DMS53 treated with DMSO at 0.1 percent for 48 hours (cell line): ENCODE measurements at regions not wholly inside any gene's neighbourhood (a gene's known extent, or its start where the extent isn't known, plus 50 kb on each side); places are given as distances from the start of the nearest gene placed in this dataset.

Source experiments
- DNase-seq: peaks from one replicate; lab custom pipeline; 2025; ENCODE audit not compliant: unreplicated experiment; lab: John Stamatoyannopoulos, UW

DNA sequence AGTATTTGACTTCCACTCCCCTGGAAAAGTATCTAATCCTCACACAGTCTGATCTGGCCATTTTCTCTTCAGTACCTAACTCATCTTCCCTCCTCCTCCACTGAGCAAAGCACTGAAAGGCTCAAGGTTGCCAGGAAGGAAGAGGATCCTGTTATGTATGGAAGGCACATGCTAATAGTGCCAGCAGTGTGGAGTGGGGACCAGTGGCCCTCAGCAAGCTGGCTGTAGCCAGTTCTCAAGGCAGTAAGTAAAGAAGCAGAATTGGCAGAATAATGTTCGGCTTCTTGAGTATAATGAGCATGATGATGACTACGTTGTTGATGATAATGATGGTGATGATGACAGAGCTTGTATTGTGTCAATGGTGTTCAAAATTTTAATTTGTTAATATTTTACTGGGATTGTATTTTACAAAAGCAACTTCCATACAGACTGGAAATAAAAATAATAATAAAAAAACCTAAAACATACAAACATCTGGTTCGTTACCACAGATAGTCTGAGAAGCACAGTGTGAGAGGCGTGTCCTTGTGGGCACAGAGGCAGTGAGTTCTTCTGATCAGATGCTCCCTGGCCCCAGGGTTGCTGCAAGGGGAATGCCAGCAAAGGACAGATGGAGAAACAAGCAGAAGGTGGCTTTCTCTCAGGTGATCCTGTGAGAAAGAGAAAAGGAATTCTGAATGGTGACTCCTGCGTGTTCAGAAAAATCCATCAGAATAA, 528.8 kb downstream of the CMPK2 start:
- DNase-seq = no peak

GRCh38 chr2:6337472-6337820, 528.3 kb downstream of the CMPK2 start:
- DNase-seq = no peak

DNA sequence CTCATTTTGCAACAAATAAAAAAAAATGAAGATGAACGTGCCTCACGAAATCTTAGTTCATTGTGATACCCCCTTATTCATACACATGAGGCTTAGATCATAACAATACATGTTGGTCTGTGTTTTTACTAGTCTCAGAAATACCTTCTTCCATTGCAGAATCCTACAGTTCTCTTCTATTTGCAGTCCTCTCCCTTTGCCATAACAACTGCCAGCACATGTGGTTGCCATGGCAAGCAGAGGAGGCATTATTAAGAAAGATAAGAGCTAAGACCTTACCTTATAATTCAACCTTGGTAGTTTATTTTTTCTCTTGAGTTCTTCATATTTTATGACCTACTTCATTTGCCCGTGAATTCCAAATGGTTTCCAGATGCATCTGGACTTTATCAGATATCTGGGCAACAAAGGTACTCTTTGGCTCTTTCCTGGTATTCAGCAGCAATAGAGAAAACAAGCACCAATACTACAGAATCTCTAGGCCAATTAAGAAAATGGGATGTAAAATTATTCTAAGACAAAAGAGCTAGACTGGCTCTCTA, 524.0 kb downstream of the CMPK2 start:
- no peak for DNase-seq

- DNase-seq = no peak
These were observed 523.3 kb downstream of the CMPK2 start for GRCh38 chr2:6342273-6342920.

GRCh38 chr2:6343076-6343475, 522.6 kb downstream of the CMPK2 start:
- no peak for DNase-seq

- no peak for DNase-seq
These were observed 513.5 kb downstream of the CMPK2 start for GRCh38 chr2:6352247-6352646.

DNA sequence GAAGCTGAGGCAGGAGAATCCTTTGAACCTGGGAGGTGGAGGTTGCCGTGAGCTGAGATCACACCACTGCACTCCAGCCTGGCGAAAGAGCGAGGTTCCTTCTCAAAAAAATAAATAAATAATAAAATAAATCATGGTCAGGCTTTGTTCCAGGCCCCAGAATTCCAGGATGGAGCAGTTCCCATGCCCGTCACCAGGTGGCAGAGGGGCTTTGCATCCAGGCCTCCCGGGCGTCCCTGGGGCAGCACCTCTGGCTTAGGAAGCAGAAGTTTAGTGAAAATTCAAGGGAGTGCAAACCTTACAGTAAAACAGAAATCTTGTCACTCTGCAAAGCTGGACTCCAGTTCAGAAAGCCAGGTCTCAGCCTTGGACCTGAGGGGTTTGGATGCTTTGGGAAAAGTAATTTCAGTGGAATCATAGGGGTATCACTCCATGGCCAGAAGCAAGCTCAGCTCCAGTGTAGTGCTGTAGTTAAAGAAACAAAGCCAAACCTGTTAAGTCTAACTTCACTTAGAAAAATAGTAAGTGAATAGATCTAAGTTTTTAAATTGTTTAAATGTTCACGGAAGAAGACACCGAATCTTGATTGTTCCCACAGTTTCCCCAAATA, 512.7 kb downstream of the CMPK2 start:
- peak; percentile 30 for DNase-seq

DNA sequence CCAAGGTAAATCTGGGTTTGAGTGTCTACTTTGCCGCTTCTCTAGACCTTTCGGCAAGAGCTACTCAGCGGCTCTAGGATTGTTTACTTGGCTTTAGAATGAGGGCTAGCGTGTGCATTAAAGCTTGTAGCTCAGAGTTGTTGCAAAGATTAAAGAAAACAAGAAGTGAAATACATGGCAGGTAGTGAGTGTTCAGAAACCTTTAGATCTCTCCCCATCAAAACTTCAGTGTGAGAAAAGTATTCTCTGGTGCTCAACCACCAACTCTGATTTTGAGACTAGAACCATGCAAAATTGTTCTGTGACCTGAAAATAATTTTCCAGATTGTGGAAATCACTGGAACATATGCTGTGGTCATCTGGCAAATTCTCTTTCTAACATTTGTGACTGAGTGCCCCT, 512.0 kb downstream of the CMPK2 start:
- DNase-seq = no peak

DNA sequence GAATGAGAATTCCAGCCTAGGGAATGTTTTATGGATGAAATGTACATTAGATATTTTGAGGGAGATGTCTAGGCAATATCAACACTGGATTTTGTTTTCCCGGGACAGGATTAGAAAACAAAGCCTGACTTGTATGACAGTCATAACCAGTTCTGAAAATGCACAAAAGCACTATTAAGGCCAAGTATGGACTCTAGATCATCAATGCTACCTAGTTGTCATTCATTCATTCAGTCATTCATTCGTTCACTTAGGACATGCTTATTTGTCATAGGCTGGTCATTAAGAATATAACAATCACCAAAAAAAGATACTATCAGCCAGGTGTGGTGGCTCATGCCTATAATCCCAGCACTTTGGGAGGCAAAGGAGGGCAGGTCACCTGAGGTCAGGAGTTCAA, 511.2 kb downstream of the CMPK2 start:
- no peak for DNase-seq

DNA sequence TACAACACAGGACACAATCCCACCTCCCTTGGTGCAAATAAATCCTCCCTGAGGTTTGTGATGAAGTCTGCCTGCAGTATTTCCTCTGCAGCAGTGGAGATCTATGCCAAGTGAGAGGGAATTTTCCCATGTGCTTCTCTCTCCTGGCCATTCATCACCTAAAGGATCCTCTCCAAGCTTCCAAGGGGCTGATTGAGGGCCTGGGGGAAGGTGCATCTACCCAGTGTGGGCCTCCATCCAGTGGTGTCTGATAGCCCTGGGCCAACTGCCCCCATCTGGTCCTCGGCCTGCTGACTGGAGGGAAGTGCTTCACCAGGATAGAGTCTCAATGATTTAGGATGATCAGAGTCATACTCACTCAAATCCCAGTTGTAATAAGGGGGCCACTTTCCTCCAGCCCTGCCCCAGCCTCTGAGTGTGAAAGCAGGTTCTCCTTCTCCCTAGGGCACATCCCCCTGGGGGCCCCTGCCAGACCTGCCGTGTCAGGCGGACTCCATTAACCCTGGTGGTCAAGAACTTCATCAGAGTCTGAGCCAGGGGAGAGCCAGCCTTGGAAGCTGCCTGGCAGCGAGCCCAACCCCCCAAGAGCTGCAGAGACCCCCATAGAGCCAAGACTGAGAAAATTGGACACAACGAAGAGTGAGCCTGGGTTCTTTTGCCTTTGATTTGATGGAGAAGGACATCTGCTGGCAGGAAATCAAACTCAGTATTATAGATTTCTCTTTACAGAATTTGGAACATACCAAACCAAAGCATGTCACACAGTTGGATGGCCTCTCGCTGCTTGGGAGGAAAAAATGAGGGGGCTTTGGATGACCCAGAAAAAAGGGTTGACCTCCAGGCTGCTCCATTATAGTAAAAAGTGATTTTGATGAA, 509.6 kb downstream of the CMPK2 start:
- DNase-seq = no peak

GRCh38 chr2:6358546-6358945, 507.2 kb downstream of the CMPK2 start:
- no peak for DNase-seq

GRCh38 chr2:6358985-6359384, 506.7 kb downstream of the CMPK2 start:
- DNase-seq = no peak

DNA sequence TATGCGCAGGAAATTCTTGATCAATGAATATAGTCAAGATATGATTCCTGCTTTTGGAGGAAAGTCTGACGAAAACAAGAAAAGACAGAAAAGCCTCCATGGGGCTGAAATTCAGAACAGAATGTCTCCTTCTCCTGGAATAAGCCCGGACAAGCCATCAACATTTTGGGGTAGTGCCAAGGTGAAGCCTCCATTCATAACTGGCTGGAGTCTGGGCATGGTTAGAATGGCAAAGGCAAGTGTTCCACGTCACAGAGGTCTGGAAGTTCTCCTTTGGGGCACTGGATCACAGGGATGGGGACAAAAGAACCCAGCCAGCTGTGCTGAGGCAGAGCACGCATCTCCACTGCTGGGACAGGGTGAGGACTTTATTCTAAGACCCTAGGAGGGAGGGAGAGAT, 505.7 kb downstream of the CMPK2 start:
- no peak for DNase-seq

DNA sequence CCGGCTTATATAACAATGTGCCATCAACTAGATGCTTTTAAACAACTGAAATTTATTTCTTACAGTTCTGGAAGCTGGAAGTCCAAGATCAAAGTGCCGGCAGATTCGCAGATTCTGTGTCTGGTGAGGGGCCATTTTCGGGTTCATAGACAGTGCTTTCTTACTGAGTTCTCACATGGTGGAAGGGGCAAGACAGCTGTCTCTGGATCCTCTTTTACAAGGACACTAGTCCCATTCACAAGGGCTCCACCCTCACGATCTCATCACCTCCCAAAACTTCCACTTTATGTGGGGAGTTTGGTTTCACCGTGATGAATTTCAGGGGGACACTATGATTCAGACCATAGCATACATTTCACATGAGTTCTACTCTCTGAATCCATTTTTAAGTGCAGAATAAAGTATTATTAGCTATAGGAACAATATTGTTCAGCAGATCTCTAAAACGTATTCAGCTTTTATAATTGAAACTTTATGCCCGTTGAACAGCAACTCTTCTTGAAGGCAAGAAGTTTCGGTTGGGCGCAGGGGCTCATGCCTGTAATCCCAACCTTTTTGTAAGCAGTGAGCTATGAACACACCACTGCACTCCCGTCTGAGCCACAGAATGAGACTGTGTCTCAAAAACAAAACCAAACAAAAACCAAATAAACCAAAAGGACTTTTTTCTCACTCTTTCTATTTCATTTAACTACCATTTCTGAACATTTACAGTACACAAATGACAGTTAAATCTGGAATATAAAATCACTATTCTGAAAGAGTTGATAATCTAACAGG, 502.8 kb downstream of the CMPK2 start:
- no peak for DNase-seq

DNA sequence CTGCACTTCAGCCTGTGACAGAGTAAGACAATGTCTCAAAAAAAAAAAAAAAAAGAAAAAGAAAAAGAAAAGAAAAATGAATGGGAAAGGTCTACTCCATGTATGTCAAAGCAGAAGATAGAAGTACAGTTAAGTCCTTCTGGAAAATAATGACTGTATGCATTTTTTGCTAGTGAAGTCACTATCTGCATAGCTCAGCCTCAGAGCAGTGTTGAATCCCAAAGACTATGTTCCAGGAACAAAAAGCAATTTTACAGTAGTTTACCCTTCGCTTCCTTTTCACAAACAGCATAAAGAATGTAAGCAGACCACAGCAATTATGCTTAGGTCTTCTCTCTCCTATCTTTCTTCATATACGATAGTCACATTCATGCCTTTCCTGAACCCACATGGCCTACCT, 497.4 kb downstream of the CMPK2 start:
- DNase-seq = no peak

DNA sequence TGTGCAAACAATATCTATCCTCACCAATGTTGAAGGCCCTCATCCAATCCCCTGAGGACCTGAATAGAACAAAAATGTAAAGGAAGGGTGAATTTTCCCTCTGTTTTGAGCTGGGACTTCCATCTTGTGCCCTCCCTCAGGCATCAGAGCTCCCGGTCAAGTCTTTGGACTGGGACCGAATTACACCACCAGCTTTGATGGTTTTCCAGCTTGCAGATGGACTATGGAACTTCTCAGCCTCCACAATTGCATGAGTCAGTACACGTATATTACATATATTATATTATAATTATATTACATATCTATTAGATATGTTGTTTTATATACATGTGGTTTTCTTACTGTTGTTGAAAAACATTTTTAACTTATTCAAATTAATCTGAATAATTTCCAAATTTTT, 496.4 kb downstream of the CMPK2 start:
- no peak for DNase-seq

DNA sequence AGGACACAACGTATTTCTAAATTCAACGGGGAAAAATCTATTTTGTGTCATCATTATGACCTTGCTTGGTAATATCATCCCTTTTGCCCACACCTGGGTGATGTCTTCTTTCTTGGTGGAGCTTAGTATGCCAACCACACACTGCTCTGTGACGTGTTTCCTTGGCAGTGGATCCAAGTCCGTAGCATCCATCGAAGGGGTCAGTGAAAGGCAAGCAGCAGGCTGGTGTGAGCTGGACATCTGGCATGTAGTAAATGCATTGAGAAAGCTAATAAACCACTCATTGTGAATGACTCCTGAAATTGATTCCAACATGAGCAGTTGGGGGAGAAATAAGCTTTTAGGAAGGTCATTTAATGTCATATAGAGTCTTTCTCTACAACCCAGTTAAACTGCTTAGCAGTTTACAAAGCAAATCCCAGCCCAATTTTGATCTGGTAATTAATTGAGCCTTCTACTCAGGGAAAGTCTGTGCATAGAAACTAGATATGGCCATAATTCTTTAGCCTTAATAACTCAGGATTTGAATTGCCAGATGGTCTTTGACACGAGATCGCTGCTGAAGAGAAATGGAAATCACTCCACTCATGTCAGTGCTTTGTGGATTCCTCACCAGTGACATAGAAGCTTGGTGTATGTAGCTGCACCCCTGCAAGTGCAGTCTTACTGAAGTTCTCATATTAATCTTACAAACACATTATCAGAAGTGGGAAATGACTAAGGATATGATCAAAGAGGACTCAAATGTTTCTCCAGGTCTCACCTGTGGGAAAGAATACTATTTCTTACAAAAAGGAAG, 494.8 kb downstream of the CMPK2 start:
- DNase-seq = no peak

GRCh38 chr2:6372317-6372901, 493.3 kb downstream of the CMPK2 start:
- no peak for DNase-seq

DNA sequence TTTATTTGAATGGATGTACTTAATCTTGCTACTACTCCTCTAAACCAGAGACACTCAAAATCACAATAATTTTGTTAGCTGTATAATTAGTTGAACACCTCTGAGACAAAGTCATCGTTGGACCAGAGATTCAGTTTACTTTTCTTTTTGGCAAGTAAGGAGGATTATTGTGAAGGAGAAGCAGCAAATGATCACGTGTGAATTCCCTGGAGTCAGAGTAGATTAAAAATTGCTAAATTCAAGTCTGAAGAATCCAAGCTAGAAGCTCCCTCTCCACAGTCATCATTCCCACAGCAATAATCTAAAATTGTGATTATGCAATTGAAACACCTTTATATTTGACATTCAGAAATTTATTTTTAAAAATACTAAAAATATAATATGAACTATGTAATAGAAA, 484.4 kb downstream of the CMPK2 start:
- DNase-seq = no peak
